Inflammatory macrophage (primary cell): ENCODE measurements at regions not wholly inside any gene's neighbourhood (a gene's known extent, or its start where the extent isn't known, plus 50 kb on each side); places are given as distances from the start of the nearest gene placed in this dataset.

Experiments
- DNase-seq, 2 donors: peaks; one replicate each; pipeline ENCODE4 v3.0.0-alpha.2; 2020 to 2022

- no peak for DNase-seq
These were observed 565.0 kb downstream of the REEP3 start for GRCh38 chr10:64086083-64086767.

GRCh38 chr10:64089648-64090047 lies 568.4 kb downstream of the REEP3 start:
- DNase-seq, result no peak

GRCh38 chr10:64090865-64091264 lies 569.7 kb downstream of the REEP3 start:
- DNase-seq, result no peak

- no peak for DNase-seq
These were observed 570.7 kb downstream of the REEP3 start for GRCh38 chr10:64091897-64092296.

GRCh38 chr10:64093304-64093703 lies 572.1 kb downstream of the REEP3 start:
- no peak for DNase-seq

- no peak for DNase-seq
These were observed 572.8 kb downstream of the REEP3 start for GRCh38 chr10:64093946-64094535.

GRCh38 chr10:64096941-64097340 lies 575.7 kb downstream of the REEP3 start:
- DNase-seq, result no peak

- DNase-seq, result no peak
These were observed 576.4 kb downstream of the REEP3 start for GRCh38 chr10:64097391-64098122.

- no peak for DNase-seq
These were observed 577.8 kb downstream of the REEP3 start for GRCh38 chr10:64098994-64099393.

GRCh38 chr10:64101606-64102263 lies 580.5 kb downstream of the REEP3 start:
- DNase-seq, result no peak

- DNase-seq, result no peak
These were observed 581.0 kb downstream of the REEP3 start for GRCh38 chr10:64102264-64102633.

- no peak for DNase-seq
These were observed 581.7 kb downstream of the REEP3 start for GRCh38 chr10:64102916-64103315.

- DNase-seq, result no peak
These were observed 582.7 kb downstream of the REEP3 start for GRCh38 chr10:64103750-64104470.

GRCh38 chr10:64109926-64110495 lies 588.8 kb downstream of the REEP3 start:
- DNase-seq, result no peak

GRCh38 chr10:64112701-64113355 lies 591.6 kb downstream of the REEP3 start:
- peak in 1 of 2 donors; percentile 23 for DNase-seq

GRCh38 chr10:64113375-64113774 lies 592.2 kb downstream of the REEP3 start:
- no peak for DNase-seq

- DNase-seq, result no peak
These were observed 592.6 kb downstream of the REEP3 start for GRCh38 chr10:64113792-64114191.

GRCh38 chr10:64115471-64115870 lies 594.3 kb downstream of the REEP3 start:
- DNase-seq, result no peak

- no peak for DNase-seq
These were observed 594.9 kb downstream of the REEP3 start for GRCh38 chr10:64115908-64116643.

- DNase-seq, result no peak
These were observed 595.5 kb downstream of the REEP3 start for GRCh38 chr10:64116707-64117106.

GRCh38 chr10:64118736-64119135 lies 597.5 kb downstream of the REEP3 start:
- DNase-seq, result no peak
